Fibroblast of the aortic adventitia (primary cell): ENCODE measurements at regions not wholly inside any gene's neighbourhood (a gene's known extent, or its start where the extent isn't known, plus 50 kb on each side); places are given as distances from the start of the nearest gene placed in this dataset.
A peak's percentile ranks its signal among the peaks of the same experiment; 100 is the strongest.

Experiments
- DNase-seq: peaks from one replicate; pipeline ENCODE4 v3.0.0-alpha.2; 2010; ENCODE audit warnings: low read depth
- H3K4me3 ChIP-seq: 2 replicates; pipeline ENCODE4 v1.5.1; 2011; ENCODE audit warnings: low read depth, mild to moderate bottlenecking, control low read depth, low read length, moderate library complexity
- TF ChIP-seq, protein P1 (sequence below): IDR thresholded peaks from 2 replicates; pipeline ENCODE4 v1.5.1; 2011; ENCODE audit warnings: mild to moderate bottlenecking, low read length, control low read depth, inconsistent platforms; ENCODE audit not compliant: insufficient read depth

DNA sequence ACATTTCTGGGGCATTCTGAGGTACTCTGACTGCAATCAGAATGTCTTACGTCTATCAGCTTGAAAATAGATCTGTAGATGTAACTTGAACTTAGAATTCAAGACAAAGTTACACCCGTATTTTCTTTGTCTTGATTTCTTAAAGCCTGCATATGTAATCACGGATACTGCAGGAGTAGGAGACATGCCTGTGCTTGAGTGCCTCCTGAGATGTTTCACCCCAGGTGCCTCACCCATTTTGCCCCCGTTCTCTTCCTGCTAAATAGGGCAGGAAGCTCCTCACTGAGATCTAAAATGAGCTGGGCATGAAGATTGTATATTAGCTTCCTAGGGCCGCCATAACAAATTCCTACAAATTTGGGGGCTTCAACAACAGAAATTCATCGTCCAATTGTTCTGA, 131.9 kb downstream of the RDH14 start:
- H3K4me3 ChIP-seq = no peak overlapping the region
- DNase-seq = no peak
- TF ChIP-seq, protein P1, sequence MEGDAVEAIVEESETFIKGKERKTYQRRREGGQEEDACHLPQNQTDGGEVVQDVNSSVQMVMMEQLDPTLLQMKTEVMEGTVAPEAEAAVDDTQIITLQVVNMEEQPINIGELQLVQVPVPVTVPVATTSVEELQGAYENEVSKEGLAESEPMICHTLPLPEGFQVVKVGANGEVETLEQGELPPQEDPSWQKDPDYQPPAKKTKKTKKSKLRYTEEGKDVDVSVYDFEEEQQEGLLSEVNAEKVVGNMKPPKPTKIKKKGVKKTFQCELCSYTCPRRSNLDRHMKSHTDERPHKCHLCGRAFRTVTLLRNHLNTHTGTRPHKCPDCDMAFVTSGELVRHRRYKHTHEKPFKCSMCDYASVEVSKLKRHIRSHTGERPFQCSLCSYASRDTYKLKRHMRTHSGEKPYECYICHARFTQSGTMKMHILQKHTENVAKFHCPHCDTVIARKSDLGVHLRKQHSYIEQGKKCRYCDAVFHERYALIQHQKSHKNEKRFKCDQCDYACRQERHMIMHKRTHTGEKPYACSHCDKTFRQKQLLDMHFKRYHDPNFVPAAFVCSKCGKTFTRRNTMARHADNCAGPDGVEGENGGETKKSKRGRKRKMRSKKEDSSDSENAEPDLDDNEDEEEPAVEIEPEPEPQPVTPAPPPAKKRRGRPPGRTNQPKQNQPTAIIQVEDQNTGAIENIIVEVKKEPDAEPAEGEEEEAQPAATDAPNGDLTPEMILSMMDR = no peak

DNA sequence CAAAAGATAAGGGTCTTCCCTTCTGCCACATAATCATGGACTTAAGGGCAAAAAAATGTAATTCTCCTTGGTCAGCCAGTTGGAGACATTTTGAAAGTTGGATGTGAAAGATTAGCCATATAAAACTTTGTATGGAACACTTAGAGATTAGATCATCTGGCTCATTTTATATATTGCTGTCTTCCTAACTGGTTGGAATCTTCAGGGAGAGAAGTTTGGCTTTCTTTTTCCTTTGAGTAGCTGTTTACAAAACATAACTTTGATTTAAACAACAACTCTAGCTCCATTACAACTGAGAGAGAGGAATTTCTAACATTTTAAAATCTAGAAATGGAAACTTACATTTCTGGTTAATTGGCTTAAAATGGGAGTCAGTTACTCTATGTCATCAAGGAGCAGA, 132.7 kb downstream of the RDH14 start:
- no peak for DNase-seq
- no peak overlapping the region for H3K4me3 ChIP-seq
- TF ChIP-seq, protein P1 = no peak

DNA sequence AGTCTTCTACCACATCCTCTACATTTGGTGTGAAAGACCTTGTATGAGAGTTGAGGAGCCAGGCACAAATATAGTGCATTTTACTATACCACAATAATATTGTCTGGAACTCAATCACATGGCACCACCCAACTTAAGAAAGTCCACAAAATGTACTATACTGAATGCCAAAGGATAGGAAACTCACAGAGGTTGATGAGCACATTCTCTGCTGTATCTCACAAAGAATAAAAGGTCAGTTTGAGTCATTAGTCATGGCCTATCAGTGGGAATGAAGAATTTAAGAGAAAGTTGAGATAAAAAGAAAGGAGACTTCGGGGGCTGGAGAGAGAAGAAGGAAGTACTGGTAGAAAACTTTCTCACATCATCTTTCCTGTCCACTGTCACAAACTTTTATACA, 134.3 kb downstream of the RDH14 start:
- TF ChIP-seq, protein P1 = no peak
- no peak overlapping the region for H3K4me3 ChIP-seq
- no peak for DNase-seq

DNA sequence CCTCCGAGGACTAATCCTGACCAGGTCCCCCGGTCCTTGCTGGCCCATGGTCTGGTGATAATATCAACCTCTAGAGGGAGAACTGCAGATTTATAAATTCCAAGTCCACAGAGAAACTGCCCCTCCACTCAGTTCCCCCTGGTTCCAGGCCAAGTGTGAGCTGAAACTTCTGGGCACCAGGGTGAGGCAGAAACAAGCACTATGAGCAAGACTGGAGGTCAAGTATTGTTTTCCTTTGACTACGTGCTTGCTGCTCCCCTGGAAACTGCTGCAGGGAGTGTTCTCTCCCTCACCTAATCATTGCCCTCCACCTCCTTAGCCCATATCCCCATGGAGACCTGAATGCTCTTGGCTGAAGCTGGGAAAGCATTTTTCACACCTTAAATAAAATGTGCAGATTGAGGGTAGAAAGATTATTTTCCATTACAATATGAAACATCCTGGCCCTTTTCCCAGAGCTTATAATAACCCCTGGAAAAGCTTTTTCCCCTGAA, 135.2 kb downstream of the RDH14 start:
- H3K4me3 ChIP-seq = no peak overlapping the region
- DNase-seq = peak; percentile 57
- TF ChIP-seq, protein P1 = peak; percentile 14

DNA sequence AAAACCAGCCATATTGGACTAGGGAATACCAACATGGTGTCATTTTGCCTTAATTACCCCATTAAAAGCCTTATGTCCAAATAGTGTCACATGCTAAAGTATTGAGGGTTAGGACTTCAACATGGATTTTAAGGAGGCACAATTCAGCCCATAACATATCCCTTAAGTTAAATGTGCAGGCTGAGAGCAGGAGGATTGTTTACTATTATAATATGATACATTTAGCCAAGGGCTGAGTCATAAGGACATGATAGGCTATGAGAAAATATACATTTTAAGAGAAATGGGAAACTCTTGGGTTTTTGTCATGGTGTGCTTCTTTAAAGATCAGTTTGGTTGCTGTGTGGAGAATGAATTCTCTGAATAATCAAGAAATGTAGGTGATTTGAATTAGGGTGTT, 136.8 kb downstream of the RDH14 start:
- no peak overlapping the region for H3K4me3 ChIP-seq
- no peak for DNase-seq
- TF ChIP-seq, protein P1 = no peak

DNA sequence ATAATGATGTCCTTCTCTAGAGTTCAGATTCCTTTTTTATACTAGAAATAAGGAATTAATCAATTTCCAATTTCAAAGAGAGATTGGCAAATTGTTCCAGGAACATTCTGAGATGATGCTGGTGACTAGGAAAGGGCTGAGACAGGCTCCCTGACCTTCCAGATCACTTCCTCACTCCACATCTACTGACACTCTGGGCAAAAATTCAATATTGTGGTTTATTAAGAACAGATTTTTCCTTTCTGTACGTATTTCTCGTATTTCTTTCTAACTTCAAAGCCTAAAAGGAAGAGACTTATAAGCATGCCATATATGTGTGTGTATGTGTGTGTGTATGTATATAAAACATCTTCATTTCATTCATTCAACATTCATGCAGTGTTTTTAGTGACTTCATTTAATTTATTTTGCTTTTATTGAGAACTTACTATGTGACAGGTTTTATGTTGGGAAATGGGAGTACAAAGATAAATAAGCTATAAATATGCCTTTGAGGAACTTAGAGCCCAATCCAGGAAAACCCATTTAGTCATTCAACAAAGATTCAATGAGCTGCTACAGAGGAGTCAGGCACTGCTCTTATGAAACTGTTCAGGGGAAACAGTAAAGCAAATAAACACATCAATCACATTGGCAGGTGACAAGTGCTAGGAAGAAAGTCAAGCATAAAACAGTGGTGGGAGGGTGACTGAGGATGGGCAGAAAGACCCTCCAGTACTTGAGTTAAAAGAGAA, 137.9 kb downstream of the RDH14 start:
- TF ChIP-seq, protein P1 = no peak
- peak; percentile 45 for DNase-seq
- H3K4me3 ChIP-seq = no peak overlapping the region
